PC-9 (cell line): ENCODE measurements at regions not wholly inside any gene's neighbourhood (a gene's known extent, or its start where the extent isn't known, plus 50 kb on each side); places are given as distances from the start of the nearest gene placed in this dataset.

Experiments
- EZH2 ChIP-seq: fragments of 200-600 bp; sonication (generic); IDR thresholded peaks from 2 replicates; pipeline ENCODE4 v1.8.0; 2017; ENCODE audit warnings: antibody characterized with exemption, low read depth
- TF ChIP-seq, protein P1 (sequence below): fragments of 200-600 bp; sonication (generic); conservative IDR thresholded peaks from 2 replicates; pipeline ENCODE4 v1.6.1; 2017; ENCODE audit warnings: mixed run types, antibody characterized with exemption, mild to moderate bottlenecking, moderate library complexity

DNA sequence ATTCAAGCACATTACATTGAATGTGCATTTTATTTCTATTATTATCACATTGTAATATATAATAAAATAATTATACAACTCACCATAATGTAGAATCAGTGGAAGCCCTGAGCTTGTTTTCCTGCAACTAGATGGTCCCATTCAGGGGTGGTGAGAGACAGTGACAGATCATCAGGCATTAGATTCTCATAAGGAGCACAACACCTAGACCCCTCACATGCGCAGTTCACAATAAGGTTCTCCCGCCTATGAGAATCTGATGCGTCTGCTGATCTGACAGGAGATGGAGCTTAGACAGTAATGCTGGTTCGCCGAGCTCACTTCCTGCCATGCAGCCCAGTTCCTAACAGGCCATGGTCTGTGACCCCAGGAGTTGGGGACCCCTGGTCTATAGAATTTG lies 96.7 kb upstream of the RBBP6 start:
- TF ChIP-seq, protein P1, sequence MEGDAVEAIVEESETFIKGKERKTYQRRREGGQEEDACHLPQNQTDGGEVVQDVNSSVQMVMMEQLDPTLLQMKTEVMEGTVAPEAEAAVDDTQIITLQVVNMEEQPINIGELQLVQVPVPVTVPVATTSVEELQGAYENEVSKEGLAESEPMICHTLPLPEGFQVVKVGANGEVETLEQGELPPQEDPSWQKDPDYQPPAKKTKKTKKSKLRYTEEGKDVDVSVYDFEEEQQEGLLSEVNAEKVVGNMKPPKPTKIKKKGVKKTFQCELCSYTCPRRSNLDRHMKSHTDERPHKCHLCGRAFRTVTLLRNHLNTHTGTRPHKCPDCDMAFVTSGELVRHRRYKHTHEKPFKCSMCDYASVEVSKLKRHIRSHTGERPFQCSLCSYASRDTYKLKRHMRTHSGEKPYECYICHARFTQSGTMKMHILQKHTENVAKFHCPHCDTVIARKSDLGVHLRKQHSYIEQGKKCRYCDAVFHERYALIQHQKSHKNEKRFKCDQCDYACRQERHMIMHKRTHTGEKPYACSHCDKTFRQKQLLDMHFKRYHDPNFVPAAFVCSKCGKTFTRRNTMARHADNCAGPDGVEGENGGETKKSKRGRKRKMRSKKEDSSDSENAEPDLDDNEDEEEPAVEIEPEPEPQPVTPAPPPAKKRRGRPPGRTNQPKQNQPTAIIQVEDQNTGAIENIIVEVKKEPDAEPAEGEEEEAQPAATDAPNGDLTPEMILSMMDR = no peak
- TF ChIP-seq EZH2 = no peak
